Mesenchymal stem cell (in vitro differentiated cells and primary cell): ENCODE measurements at regions not wholly inside any gene's neighbourhood (a gene's known extent, or its start where the extent isn't known, plus 50 kb on each side); places are given as distances from the start of the nearest gene placed in this dataset.

ENCODE experiments used
- DNase-seq: peaks from one replicate; pipeline ENCODE4 v3.0.0-alpha.2; 2013
- H2AFZ ChIP-seq: one replicate; pipeline ENCODE4 v1.6.1; 2013; ENCODE audit warnings: low read depth, mild to moderate bottlenecking, control low read depth, inconsistent platforms, low read length, moderate library complexity
- H2AK5ac ChIP-seq: 2 replicates; pipeline ENCODE4 v1.6.1; 2013; ENCODE audit warnings: low read length, moderate library complexity, mild to moderate bottlenecking, inconsistent platforms; ENCODE audit not compliant: severe bottlenecking
- H2BK120ac ChIP-seq: one replicate; pipeline ENCODE4 v1.6.1; 2013; ENCODE audit warnings: low read depth, mild to moderate bottlenecking, inconsistent platforms, low read length, moderate library complexity
- H2BK12ac ChIP-seq, 2 experiments: one replicate each; pipeline ENCODE4 v1.6.1; 2013; ENCODE audit warnings: inconsistent platforms in 2 of 2, low read length in 2 of 2, mild to moderate bottlenecking in 2 of 2, moderate library complexity in 2 of 2, control low read depth in 1 of 2
- H2BK15ac ChIP-seq: one replicate; pipeline ENCODE4 v1.6.1; 2013; ENCODE audit warnings: mild to moderate bottlenecking, low read depth, inconsistent platforms; ENCODE audit not compliant: poor library complexity, severe bottlenecking
- H2BK5ac ChIP-seq: 2 replicates; pipeline ENCODE4 v1.6.1; 2013; ENCODE audit warnings: low read depth, mild to moderate bottlenecking, low read length, control low read depth, inconsistent platforms; ENCODE audit not compliant: poor library complexity, severe bottlenecking
- H3K14ac ChIP-seq, 2 experiments: one replicate each; pipeline ENCODE4 v1.6.1; 2013; ENCODE audit warnings: inconsistent platforms in 2 of 2, low read length in 2 of 2, control low read depth in 1 of 2, mild to moderate bottlenecking in 1 of 2, moderate library complexity in 1 of 2
- H3K18ac ChIP-seq, 2 experiments: one replicate each; pipeline ENCODE4 v1.6.1; 2013; ENCODE audit warnings: inconsistent platforms in 2 of 2, low read length in 2 of 2, control low read depth in 1 of 2, low read depth in 1 of 2, mild to moderate bottlenecking in 1 of 2
- H3K23ac ChIP-seq, 2 experiments: one replicate each; pipeline ENCODE4 v1.6.1; 2013; ENCODE audit warnings: inconsistent platforms in 2 of 2, low read length in 2 of 2, mild to moderate bottlenecking in 2 of 2, moderate library complexity in 2 of 2, control low read depth in 1 of 2
- H3K27ac ChIP-seq: 2 replicates; pipeline ENCODE4 v1.5.1; 2013; ENCODE audit warnings: mild to moderate bottlenecking, moderate library complexity, low read length, control low read depth, inconsistent platforms; ENCODE audit not compliant: poor library complexity, severe bottlenecking
- H3K27me3 ChIP-seq, 2 experiments: 2 replicates each; pipeline versions ENCODE4 v1.6.1 to v1.7.0; 2013; ENCODE audit warnings: low read length in 2 of 2, mild to moderate bottlenecking in 2 of 2, moderate library complexity in 2 of 2, control low read depth in 1 of 2, inconsistent platforms in 1 of 2; ENCODE audit not compliant: control insufficient read depth in 1 of 2, insufficient read depth in 1 of 2
- H3K36me3 ChIP-seq, 2 experiments: 2 replicates each; pipeline versions ENCODE4 v1.6.1 to v1.7.0; 2013; ENCODE audit warnings: low read length in 2 of 2, control low read depth in 1 of 2, inconsistent platforms in 1 of 2, low read depth in 1 of 2, mild to moderate bottlenecking in 1 of 2; ENCODE audit not compliant: insufficient read depth in 2 of 2, control insufficient read depth in 1 of 2
- H3K4ac ChIP-seq, 2 experiments: one replicate each; pipeline ENCODE4 v1.6.1; 2013; ENCODE audit warnings: inconsistent platforms in 2 of 2, low read length in 2 of 2, mild to moderate bottlenecking in 2 of 2, moderate library complexity in 2 of 2, control low read depth in 1 of 2, low read depth in 1 of 2
- H3K4me1 ChIP-seq: 2 replicates; pipeline ENCODE4 v1.6.1; 2013; ENCODE audit warnings: low read depth, low read length, control low read depth; ENCODE audit not compliant: control insufficient read depth, insufficient read depth
- H3K4me2 ChIP-seq: 2 replicates; pipeline ENCODE4 v1.6.1; 2013; ENCODE audit warnings: low read length, mild to moderate bottlenecking, inconsistent platforms; ENCODE audit not compliant: poor library complexity, severe bottlenecking
- H3K4me3 ChIP-seq, 2 experiments: 2 replicates each; pipeline versions ENCODE4 v1.5.1 to v1.7.0; 2013; ENCODE audit warnings: low read length in 2 of 2, mild to moderate bottlenecking in 2 of 2, control low read depth in 1 of 2, low read depth in 1 of 2; ENCODE audit not compliant: insufficient read depth in 1 of 2
- H3K79me1 ChIP-seq: replicated peaks from 2 replicates; pipeline ENCODE4 v1.6.1; 2013; ENCODE audit warnings: mild to moderate bottlenecking, control low read depth, low read length, inconsistent platforms; ENCODE audit not compliant: poor library complexity, severe bottlenecking
- H3K9ac ChIP-seq: 2 replicates; pipeline ENCODE4 v1.7.0; 2013; ENCODE audit warnings: mild to moderate bottlenecking, low read length, moderate library complexity
- H3K9me3 ChIP-seq: 2 replicates; pipeline ENCODE4 v1.7.0; 2013; ENCODE audit warnings: mild to moderate bottlenecking, low read length; ENCODE audit not compliant: control insufficient read depth
- H4K8ac ChIP-seq: one replicate; pipeline ENCODE4 v1.6.1; 2013; ENCODE audit warnings: inconsistent platforms, mild to moderate bottlenecking, low read length, moderate library complexity
- H4K91ac ChIP-seq: one replicate; pipeline ENCODE4 v1.6.1; 2013; ENCODE audit warnings: mild to moderate bottlenecking, low read length, inconsistent platforms
- WGBS: methylation state at CpG from one replicate; pipeline ENCODE4 v1.1.7; 2013; ENCODE audit warnings: mixed read lengths; 5-methylcytosine and 5-hydroxymethylcytosine counted together

- no peak overlapping the region for H2BK120ac ChIP-seq
- no peaks in the 10 kb centered on the region for H3K9me3 ChIP-seq
- H2BK15ac ChIP-seq: no peak overlapping the region
- H4K91ac ChIP-seq: no peak overlapping the region
- no peak overlapping the region for H2BK12ac ChIP-seq
- H3K9ac ChIP-seq: no peak overlapping the region
- no peaks in the 10 kb centered on the region for H3K27me3 ChIP-seq
- no peaks in the 10 kb centered on the region for H3K79me1 ChIP-seq
- H3K18ac ChIP-seq: no peak overlapping the region
- peaks cover 2% of the 10 kb centered on the region for H3K4me1 ChIP-seq
- no peak overlapping the region for H3K4ac ChIP-seq
- no peak overlapping the region for H3K4me2 ChIP-seq
- no peak overlapping the region for H2AFZ ChIP-seq
- no CpG with 5 or more reads among the region's 1 CpG for WGBS
- H4K8ac ChIP-seq: no peak overlapping the region
- H3K4me3 ChIP-seq: no peak overlapping the region
- H3K27ac ChIP-seq: no peak overlapping the region
- DNase-seq: no peak
- H2AK5ac ChIP-seq: no peak overlapping the region
- no peak overlapping the region for H2BK5ac ChIP-seq
- no peak overlapping the region for H3K23ac ChIP-seq
- no peak overlapping the region for H3K14ac ChIP-seq
- no peaks in the 10 kb centered on the region for H3K36me3 ChIP-seq
Observed at GRCh38 chr10:91343010-91343409, 67.1 kb upstream of the HECTD2 start.

- WGBS: 95% methylated on average over 11 of the region's 11 CpGs
- H3K23ac ChIP-seq: no peak overlapping the region
- H3K79me1 ChIP-seq: no peaks in the 10 kb centered on the region
- no peak overlapping the region for H2AFZ ChIP-seq
- H2BK12ac ChIP-seq: no peak overlapping the region
- H3K4me1 ChIP-seq: peaks cover 2% of the 10 kb centered on the region
- H3K4me3 ChIP-seq: no peak overlapping the region
- no peak overlapping the region for H3K18ac ChIP-seq
- no peak overlapping the region for H4K8ac ChIP-seq
- H3K9me3 ChIP-seq: no peaks in the 10 kb centered on the region
- no peak overlapping the region for H4K91ac ChIP-seq
- H3K4ac ChIP-seq: no peak overlapping the region
- H2BK5ac ChIP-seq: no peak overlapping the region
- no peak for DNase-seq
- H3K14ac ChIP-seq: no peak overlapping the region
- no peak overlapping the region for H3K9ac ChIP-seq
- H3K27ac ChIP-seq: no peak overlapping the region
- H2BK120ac ChIP-seq: no peak overlapping the region
- no peaks in the 10 kb centered on the region for H3K27me3 ChIP-seq
- no peak overlapping the region for H2AK5ac ChIP-seq
- no peak overlapping the region for H3K4me2 ChIP-seq
- no peak overlapping the region for H2BK15ac ChIP-seq
- no peaks in the 10 kb centered on the region for H3K36me3 ChIP-seq
Observed at GRCh38 chr10:91344117-91344856, 65.9 kb upstream of the HECTD2 start.

- Histone ChIP-seq H2BK12ac (no peak overlapping the region), H4K91ac (no peak overlapping the region), H3K27ac (no peak overlapping the region), H2AK5ac (no peak overlapping the region), H3K9ac (no peak overlapping the region), H2BK120ac (no peak overlapping the region), H3K4me1 (peaks cover 3% of the 10 kb centered on the region), H3K36me3 (no peaks in the 10 kb centered on the region), H2BK5ac (no peak overlapping the region), H3K14ac (no peak overlapping the region), H2AFZ (no peak overlapping the region), H2BK15ac (no peak overlapping the region), H3K27me3 (no peaks in the 10 kb centered on the region), H3K4me3 (no peak overlapping the region), H3K4ac (no peak overlapping the region), H3K23ac (no peak overlapping the region), H4K8ac (no peak overlapping the region), H3K18ac (no peak overlapping the region), H3K4me2 (no peak overlapping the region), H3K9me3 (no peaks in the 10 kb centered on the region), H3K79me1 (no peaks in the 10 kb centered on the region)
- DNase-seq: no peak
- 86% methylated on average over 1 of the region's 2 CpGs for WGBS
Observed at GRCh38 chr10:91345716-91346115, 64.4 kb upstream of the HECTD2 start.

- no peak overlapping the region for H3K4me3 ChIP-seq
- no peak overlapping the region for H3K4ac ChIP-seq
- no peak overlapping the region for H2BK120ac ChIP-seq
- no peak overlapping the region for H2AK5ac ChIP-seq
- peaks cover 5% of the 10 kb centered on the region for H3K4me1 ChIP-seq
- no peaks in the 10 kb centered on the region for H3K36me3 ChIP-seq
- no peak overlapping the region for H4K8ac ChIP-seq
- H3K14ac ChIP-seq: no peak overlapping the region
- no peaks in the 10 kb centered on the region for H3K27me3 ChIP-seq
- WGBS: 100% methylated on average over 1 of the region's 1 CpG
- DNase-seq: no peak
- no peak overlapping the region for H3K18ac ChIP-seq
- no peak overlapping the region for H3K4me2 ChIP-seq
- no peak overlapping the region for H3K23ac ChIP-seq
- no peaks in the 10 kb centered on the region for H3K79me1 ChIP-seq
- no peak overlapping the region for H4K91ac ChIP-seq
- no peak overlapping the region for H3K9ac ChIP-seq
- no peak overlapping the region for H3K27ac ChIP-seq
- H3K9me3 ChIP-seq: no peaks in the 10 kb centered on the region
- H2AFZ ChIP-seq: no peak overlapping the region
- H2BK15ac ChIP-seq: no peak overlapping the region
- no peak overlapping the region for H2BK5ac ChIP-seq
- H2BK12ac ChIP-seq: no peak overlapping the region
Observed at GRCh38 chr10:91347529-91347928, 62.6 kb upstream of the HECTD2 start.
